Sigmoid colon (tissue), 4 donors: ENCODE measurements at regions not wholly inside any gene's neighbourhood (a gene's known extent, or its start where the extent isn't known, plus 50 kb on each side); places are given as distances from the start of the nearest gene placed in this dataset.

Experiments used
- CTCF ChIP-seq, 4 experiments: fragments of 450-650 bp in 3 of 4; fragments of 200-600 bp in 1 of 4; IDR thresholded peaks; one replicate each; pipeline ENCODE4 v1.5.1; 2016 to 2019; ENCODE audit warnings: antibody characterized with exemption in 4 of 4, mild to moderate bottlenecking in 3 of 4, moderate library complexity in 2 of 4
- EP300 ChIP-seq, 4 donors: sonication (generic); formaldehyde crosslinking; IDR thresholded peaks; one replicate each; pipeline ENCODE4 v1.6.1; 2017; ENCODE audit warnings: antibody characterized with exemption in 4 of 4
- POLR2A ChIP-seq, 2 donors: fragments of 450-650 bp; IDR thresholded peaks; one replicate each; pipeline ENCODE4 v1.6.1; 2016; ENCODE audit warnings: antibody characterized with exemption in 2 of 2, mild to moderate bottlenecking in 2 of 2, moderate library complexity in 2 of 2
- POLR2AphosphoS5 ChIP-seq, 4 donors: sonication (generic); formaldehyde crosslinking; IDR thresholded peaks; one replicate each; pipeline ENCODE4 v1.6.1; 2017; ENCODE audit warnings: antibody characterized with exemption in 4 of 4

GRCh38 chr13:62920159-62920558 is 1504.5 kb upstream of the PCDH20 start:
- TF ChIP-seq CTCF (IDR thresholded peaks at IDR 0.05) (no peak), POLR2A (IDR thresholded peaks at IDR 0.05) (no peak), EP300 (IDR thresholded peaks at IDR 0.05) (no peak), POLR2AphosphoS5 (IDR thresholded peaks at IDR 0.05) (no peak)
